HG03280 (cell line): ENCODE measurements at regions not wholly inside any gene's neighbourhood (a gene's known extent, or its start where the extent isn't known, plus 50 kb on each side); places are given as distances from the start of the nearest gene placed in this dataset.
"Not testable (repeated sequence)": the region's sequence is repeated elsewhere in the genome, so short reads cannot be mapped to it uniquely, and the experiment has no call there.

Source experiments
- ATAC-seq: cut with Tn5 transposase; IDR thresholded peaks from one replicate; pipeline ENCODE4 v1.9.1; 2021; ENCODE audit warnings: mild to moderate bottlenecking, moderate library complexity; ENCODE audit not compliant: unreplicated experiment

- ATAC-seq, result no peak
These were observed 388.8 kb upstream of the CHAC2 start for GRCh38 chr2:53378791-53379190.

GRCh38 chr2:53373126-53373525 is 394.5 kb upstream of the CHAC2 start:
- no peak for ATAC-seq

GRCh38 chr2:53366543-53366942 is 401.1 kb upstream of the CHAC2 start:
- no peak for ATAC-seq

- no peak for ATAC-seq
These were observed 404.7 kb upstream of the CHAC2 start for GRCh38 chr2:53362934-53363333.

- ATAC-seq, result no peak
These were observed 411.2 kb upstream of the CHAC2 start for GRCh38 chr2:53356291-53356905.

- no peak for ATAC-seq
These were observed 414.2 kb upstream of the CHAC2 start for GRCh38 chr2:53353135-53354114.

GRCh38 chr2:53347269-53347668 is 420.3 kb upstream of the CHAC2 start:
- ATAC-seq, result no peak

- no peak for ATAC-seq
These were observed 425.4 kb upstream of the CHAC2 start for GRCh38 chr2:53342248-53342647.

GRCh38 chr2:53334610-53335009 is 433.0 kb upstream of the CHAC2 start:
- no peak for ATAC-seq

GRCh38 chr2:53331667-53332066 is 435.9 kb upstream of the CHAC2 start:
- ATAC-seq, result no peak

- ATAC-seq, result no peak
These were observed 449.7 kb upstream of the CHAC2 start for GRCh38 chr2:53317861-53318260.

GRCh38 chr2:53315149-53315548 is 452.5 kb upstream of the CHAC2 start:
- ATAC-seq, result no peak

GRCh38 chr2:53314718-53315117 is 452.9 kb upstream of the CHAC2 start:
- no peak for ATAC-seq

GRCh38 chr2:53313644-53314043 is 454.0 kb upstream of the CHAC2 start:
- not testable (repeated sequence) for ATAC-seq

GRCh38 chr2:53312721-53313120 is 454.9 kb upstream of the CHAC2 start:
- ATAC-seq, result no peak

- ATAC-seq, result no peak
These were observed 455.4 kb upstream of the CHAC2 start for GRCh38 chr2:53312181-53312580.

GRCh38 chr2:53303012-53303578 is 464.5 kb upstream of the CHAC2 start:
- no peak for ATAC-seq

GRCh38 chr2:53302455-53302854 is 465.1 kb upstream of the CHAC2 start:
- no peak for ATAC-seq

- no peak for ATAC-seq
These were observed 478.1 kb upstream of the CHAC2 start for GRCh38 chr2:53289309-53290006.

- ATAC-seq, result no peak
These were observed 481.3 kb upstream of the CHAC2 start for GRCh38 chr2:53286345-53286744.

GRCh38 chr2:53275743-53276142 is 491.9 kb upstream of the CHAC2 start:
- no peak for ATAC-seq
